Keratinocyte (primary cell): ENCODE measurements at regions not wholly inside any gene's neighbourhood (a gene's known extent, or its start where the extent isn't known, plus 50 kb on each side); places are given as distances from the start of the nearest gene placed in this dataset.

Experiments used
- EZH2 ChIP-seq: IDR thresholded peaks from one replicate; pipeline ENCODE4 v1.6.1; 2012; ENCODE audit warnings: inconsistent platforms, mild to moderate bottlenecking, low read length, moderate library complexity
- TF ChIP-seq, protein P1 (sequence below), 3 experiments: IDR thresholded peaks in 1 of 3; conservative IDR thresholded peaks in 1 of 3; optimal IDR thresholded peaks in 1 of 3; 2 replicates in 2 of 3; 3 replicates in 1 of 3; pipeline versions ENCODE3 to v1.5.1; 2011; ENCODE audit warnings: low read length in 3 of 3, mild to moderate bottlenecking in 3 of 3, moderate library complexity in 2 of 3, control low read depth in 1 of 3, inconsistent platforms in 1 of 3; ENCODE audit not compliant: insufficient read depth in 2 of 3; ENCODE audit errors: extremely low read depth in 1 of 3

- TF ChIP-seq, protein P1, sequence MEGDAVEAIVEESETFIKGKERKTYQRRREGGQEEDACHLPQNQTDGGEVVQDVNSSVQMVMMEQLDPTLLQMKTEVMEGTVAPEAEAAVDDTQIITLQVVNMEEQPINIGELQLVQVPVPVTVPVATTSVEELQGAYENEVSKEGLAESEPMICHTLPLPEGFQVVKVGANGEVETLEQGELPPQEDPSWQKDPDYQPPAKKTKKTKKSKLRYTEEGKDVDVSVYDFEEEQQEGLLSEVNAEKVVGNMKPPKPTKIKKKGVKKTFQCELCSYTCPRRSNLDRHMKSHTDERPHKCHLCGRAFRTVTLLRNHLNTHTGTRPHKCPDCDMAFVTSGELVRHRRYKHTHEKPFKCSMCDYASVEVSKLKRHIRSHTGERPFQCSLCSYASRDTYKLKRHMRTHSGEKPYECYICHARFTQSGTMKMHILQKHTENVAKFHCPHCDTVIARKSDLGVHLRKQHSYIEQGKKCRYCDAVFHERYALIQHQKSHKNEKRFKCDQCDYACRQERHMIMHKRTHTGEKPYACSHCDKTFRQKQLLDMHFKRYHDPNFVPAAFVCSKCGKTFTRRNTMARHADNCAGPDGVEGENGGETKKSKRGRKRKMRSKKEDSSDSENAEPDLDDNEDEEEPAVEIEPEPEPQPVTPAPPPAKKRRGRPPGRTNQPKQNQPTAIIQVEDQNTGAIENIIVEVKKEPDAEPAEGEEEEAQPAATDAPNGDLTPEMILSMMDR (optimal IDR thresholded peaks at IDR 0.05 in 1 of 3, IDR thresholded peaks at IDR 0.05 in 1 of 3, conservative IDR thresholded peaks at IDR 0.05 in 1 of 3; ENCODE audit: extremely low read depth in 1 of 3, insufficient read depth in 2 of 3, low read length in 3 of 3), result no peak
- no peak for TF ChIP-seq EZH2
Observed at GRCh38 chr11:42462558-42463310, 849.1 kb upstream of the API5 start.
